D721Med (cell line): ENCODE measurements at regions not wholly inside any gene's neighbourhood (a gene's known extent, or its start where the extent isn't known, plus 50 kb on each side); places are given as distances from the start of the nearest gene placed in this dataset.

Source experiments
- DNase-seq: peaks from one replicate; pipeline ENCODE4 v3.0.0; 2011; ENCODE audit warnings: low spot score; ENCODE audit not compliant: insufficient read length
- FAIRE-seq: peaks from 2 replicates; lab custom pipeline; 2011; peaks lifted over from hg19 to GRCh38; lab: Jason Lieb, UNC
- TF ChIP-seq, protein P1 (sequence below): IDR thresholded peaks from 2 replicates; pipeline ENCODE4 v1.5.1; 2012; ENCODE audit warnings: mild to moderate bottlenecking, control low read depth; ENCODE audit not compliant: insufficient read depth; ENCODE audit errors: missing control alignments

DNA sequence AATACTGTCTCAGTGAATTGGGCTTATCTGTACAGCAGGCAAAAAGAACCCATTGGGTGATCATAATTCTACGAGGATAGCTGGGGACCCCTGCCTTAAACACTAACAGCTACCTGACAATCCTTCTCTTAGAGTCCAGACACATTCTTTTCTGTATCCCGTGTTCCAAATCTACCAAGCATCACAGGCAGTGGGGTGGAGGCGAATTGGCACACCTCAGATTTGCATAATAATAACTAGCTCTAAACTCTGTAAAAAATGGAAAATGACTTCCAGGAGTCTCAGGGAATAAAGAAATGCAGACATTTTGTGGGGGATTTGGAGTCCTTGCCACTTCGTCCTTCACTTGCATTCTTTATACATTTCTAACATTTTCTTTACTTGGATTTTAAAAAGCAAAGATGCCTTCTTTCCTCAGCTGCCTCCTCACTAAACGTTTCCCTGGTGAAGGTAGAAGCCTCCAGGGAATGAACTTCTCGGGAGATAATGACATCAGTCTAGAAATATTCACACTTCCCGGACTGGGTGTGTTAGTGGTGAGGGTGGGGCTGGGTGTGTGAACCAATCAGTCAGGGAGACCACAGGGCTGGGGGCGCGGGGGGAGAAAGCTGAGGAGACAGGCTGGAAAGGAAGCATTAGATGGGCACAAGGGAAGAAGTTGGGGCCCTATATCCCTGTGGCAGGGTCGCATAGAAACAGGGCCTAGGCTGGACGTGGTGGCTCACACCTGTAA lies 59.1 kb upstream of the BOD1L2 start:
- no peak for DNase-seq
- FAIRE-seq: no peak
- TF ChIP-seq, protein P1, sequence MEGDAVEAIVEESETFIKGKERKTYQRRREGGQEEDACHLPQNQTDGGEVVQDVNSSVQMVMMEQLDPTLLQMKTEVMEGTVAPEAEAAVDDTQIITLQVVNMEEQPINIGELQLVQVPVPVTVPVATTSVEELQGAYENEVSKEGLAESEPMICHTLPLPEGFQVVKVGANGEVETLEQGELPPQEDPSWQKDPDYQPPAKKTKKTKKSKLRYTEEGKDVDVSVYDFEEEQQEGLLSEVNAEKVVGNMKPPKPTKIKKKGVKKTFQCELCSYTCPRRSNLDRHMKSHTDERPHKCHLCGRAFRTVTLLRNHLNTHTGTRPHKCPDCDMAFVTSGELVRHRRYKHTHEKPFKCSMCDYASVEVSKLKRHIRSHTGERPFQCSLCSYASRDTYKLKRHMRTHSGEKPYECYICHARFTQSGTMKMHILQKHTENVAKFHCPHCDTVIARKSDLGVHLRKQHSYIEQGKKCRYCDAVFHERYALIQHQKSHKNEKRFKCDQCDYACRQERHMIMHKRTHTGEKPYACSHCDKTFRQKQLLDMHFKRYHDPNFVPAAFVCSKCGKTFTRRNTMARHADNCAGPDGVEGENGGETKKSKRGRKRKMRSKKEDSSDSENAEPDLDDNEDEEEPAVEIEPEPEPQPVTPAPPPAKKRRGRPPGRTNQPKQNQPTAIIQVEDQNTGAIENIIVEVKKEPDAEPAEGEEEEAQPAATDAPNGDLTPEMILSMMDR: no peak

DNA sequence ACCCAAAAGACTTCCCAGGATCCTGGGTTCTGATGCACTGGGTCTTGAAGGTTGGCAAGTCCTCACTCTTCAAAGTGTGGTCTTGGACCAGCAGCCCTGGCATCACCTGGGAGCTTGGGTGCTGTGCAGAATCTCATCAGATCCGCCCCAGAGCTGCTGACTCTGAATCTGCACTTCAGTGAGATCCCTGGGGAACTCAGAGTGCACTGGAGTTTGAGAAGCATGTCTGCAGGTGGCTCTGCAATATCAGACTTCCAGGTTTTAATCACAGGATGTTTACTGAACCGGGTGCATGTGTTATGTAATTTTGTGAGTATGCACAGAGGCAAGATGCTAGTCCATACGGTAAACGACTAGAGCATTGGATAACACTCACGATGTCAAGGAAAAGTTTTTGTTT lies 58.0 kb upstream of the BOD1L2 start:
- TF ChIP-seq, protein P1: no peak
- DNase-seq (no peak), FAIRE-seq (peak; percentile 80)

DNA sequence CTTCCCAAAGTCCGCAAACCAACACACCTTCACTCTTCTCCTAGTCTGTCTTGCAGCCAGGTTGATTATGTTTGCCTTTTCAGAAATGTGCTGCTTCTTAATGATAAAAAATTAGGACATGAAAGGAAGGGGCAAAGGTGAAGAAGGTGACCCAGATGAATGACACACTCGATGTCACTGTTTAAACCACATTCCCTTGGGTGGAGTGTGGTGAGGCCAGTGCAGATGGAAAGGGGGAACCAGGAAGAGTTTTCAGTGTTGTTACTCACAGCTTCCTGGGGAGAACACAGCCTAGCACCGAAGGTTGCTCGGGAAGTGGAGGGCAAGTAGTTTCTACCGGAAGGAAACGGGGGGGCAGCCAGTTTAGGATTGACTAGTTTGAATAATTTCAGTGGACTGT lies 57.2 kb upstream of the BOD1L2 start:
- DNase-seq: no peak
- no peak for FAIRE-seq
- TF ChIP-seq, protein P1: no peak

DNA sequence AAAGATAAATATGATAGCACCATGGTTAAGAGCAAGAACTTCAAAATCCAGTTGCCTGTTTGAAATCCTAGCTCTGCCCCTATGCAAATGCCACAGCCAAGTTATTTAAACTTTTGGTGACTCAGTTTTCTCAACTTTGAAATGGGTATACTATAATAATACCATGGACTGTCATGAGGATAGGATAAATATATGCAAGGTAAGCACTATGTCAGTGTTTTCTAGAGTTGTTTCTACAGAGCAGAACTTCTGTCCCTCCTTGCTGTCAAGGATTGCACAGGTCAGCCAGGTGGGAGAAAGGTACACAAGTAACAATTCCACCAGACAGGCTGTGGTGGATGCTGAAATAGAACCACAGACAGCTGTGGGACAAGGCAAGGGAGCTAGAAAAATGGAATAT lies 55.7 kb upstream of the BOD1L2 start:
- DNase-seq (no peak), FAIRE-seq (no peak)

DNA sequence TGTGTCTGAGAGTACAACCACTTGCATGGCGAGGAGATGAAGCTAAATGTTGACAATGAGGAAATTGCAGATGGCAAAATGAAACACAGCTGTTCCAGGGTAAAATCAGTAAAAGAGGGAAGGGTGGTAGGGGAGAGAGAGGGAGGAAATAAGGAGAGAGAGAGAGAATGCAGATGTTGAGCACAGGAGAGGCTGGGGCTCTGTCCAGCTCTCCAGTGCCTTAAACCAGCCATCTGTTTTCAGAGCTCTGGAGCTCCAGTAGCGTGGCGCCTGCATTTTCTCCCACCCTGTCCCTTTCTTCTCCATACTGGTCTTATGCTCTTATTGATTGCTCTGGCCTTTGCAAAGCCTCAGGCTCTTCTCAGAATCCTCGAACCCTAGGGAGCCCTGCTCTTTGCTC lies 52.7 kb upstream of the BOD1L2 start:
- FAIRE-seq (no peak), DNase-seq (no peak)
- TF ChIP-seq, protein P1: no peak

More for the DNA sequence above, 55.7 kb upstream of the BOD1L2 start:
- TF ChIP-seq, protein P1: no peak

DNA sequence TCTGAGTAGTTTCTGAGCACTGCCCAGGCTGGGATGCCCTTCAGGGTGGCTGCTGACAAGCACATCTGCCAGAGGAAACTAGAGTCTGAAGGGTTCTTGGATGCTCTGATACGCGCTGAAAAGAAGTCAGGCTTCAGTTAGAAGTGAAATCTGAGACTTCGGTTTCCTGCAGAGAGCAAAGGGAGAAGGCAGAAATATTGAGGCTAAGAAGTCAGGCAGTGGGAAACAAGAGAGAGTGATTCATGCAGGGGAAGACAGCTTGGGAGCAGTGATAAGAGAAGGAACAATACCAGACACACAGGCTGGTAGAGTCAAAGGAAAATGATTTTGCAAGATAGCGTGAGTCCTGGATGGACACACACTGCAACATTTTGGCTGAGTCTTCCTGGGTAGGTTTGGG lies 51.0 kb upstream of the BOD1L2 start:
- TF ChIP-seq, protein P1: no peak
- FAIRE-seq (peak; percentile 16), DNase-seq (no peak)
